22Rv1 (cell line): ENCODE measurements at regions not wholly inside any gene's neighbourhood (a gene's known extent, or its start where the extent isn't known, plus 50 kb on each side); places are given as distances from the start of the nearest gene placed in this dataset.

Experiments
- H3K27ac ChIP-seq: fragments of 450-650 bp; 2 replicates; pipeline ENCODE4 v1.5.1; 2017
- CTCF ChIP-seq: fragments of 450-650 bp; IDR thresholded peaks from 2 replicates; pipeline ENCODE4 v1.5.1; 2017; ENCODE audit warnings: mild to moderate bottlenecking
- ZFX ChIP-seq: fragments of 450-650 bp; IDR thresholded peaks from 2 replicates; pipeline ENCODE4 v1.6.1; 2017; ENCODE audit warnings: antibody characterized with exemption, borderline replicate concordance

GRCh38 chr5:66529704-66530103 lies 66.5 kb upstream of the MAST4 start:
- TF ChIP-seq CTCF (no peak), ZFX (no peak)
- H3K27ac ChIP-seq, result no peak overlapping the region

- TF ChIP-seq ZFX, result no peak
- no peak for TF ChIP-seq CTCF
- no peak overlapping the region for H3K27ac ChIP-seq
Measured at GRCh38 chr5:66538126-66538525, 58.1 kb upstream of the MAST4 start.

- H3K27ac ChIP-seq, result no peak overlapping the region
- no peak for TF ChIP-seq ZFX
- TF ChIP-seq CTCF, result no peak
Measured at GRCh38 chr5:66538531-66538930, 57.7 kb upstream of the MAST4 start.

- H3K27ac ChIP-seq, result no peak overlapping the region
- TF ChIP-seq ZFX (no peak), CTCF (no peak)
Measured at GRCh38 chr5:66540078-66540477, 56.1 kb upstream of the MAST4 start.

- H3K27ac ChIP-seq, result no peak overlapping the region
- TF ChIP-seq CTCF (no peak), ZFX (no peak)
Measured at GRCh38 chr5:66542711-66543110, 53.5 kb upstream of the MAST4 start.
